ENCODE measurements at regions not wholly inside any gene's neighbourhood (a gene's known extent, or its start where the extent isn't known, plus 50 kb on each side); places are given as distances from the start of the nearest gene placed in this dataset.

- Histone ChIP-seq H3K36me3 (ENCODE audit: insufficient read depth, low read length) (no peaks in the 10 kb centered on the region), H3K79me2 (ENCODE audit: insufficient read depth, low read depth, low read length) (no peaks in the 10 kb centered on the region), H3K27ac (ENCODE audit: low read depth, low read length, poor library complexity, severe bottlenecking) (no peak overlapping the region), H4K20me1 (ENCODE audit: insufficient read depth, low read length) (no peaks in the 10 kb centered on the region), H2AFZ (ENCODE audit: low read length) (no peak overlapping the region), H3K4me3 (ENCODE audit: low read depth, low read length, poor library complexity, severe bottlenecking) (no peak overlapping the region), H3K4me1 (ENCODE audit: insufficient read depth, low read length, poor library complexity, severe bottlenecking) (no peaks in the 10 kb centered on the region), H3K9me3 (ENCODE audit: low read length) (no peaks in the 10 kb centered on the region), H3K4me2 (ENCODE audit: low read length) (no peak overlapping the region), H3K9me2 (ENCODE audit: insufficient read depth, low read length) (no peaks in the 10 kb centered on the region)
- intact Hi-C loops (cut with micrococcal nuclease; ENCODE audit: unreplicated experiment), result no loop called here
- TF ChIP-seq, protein P1, sequence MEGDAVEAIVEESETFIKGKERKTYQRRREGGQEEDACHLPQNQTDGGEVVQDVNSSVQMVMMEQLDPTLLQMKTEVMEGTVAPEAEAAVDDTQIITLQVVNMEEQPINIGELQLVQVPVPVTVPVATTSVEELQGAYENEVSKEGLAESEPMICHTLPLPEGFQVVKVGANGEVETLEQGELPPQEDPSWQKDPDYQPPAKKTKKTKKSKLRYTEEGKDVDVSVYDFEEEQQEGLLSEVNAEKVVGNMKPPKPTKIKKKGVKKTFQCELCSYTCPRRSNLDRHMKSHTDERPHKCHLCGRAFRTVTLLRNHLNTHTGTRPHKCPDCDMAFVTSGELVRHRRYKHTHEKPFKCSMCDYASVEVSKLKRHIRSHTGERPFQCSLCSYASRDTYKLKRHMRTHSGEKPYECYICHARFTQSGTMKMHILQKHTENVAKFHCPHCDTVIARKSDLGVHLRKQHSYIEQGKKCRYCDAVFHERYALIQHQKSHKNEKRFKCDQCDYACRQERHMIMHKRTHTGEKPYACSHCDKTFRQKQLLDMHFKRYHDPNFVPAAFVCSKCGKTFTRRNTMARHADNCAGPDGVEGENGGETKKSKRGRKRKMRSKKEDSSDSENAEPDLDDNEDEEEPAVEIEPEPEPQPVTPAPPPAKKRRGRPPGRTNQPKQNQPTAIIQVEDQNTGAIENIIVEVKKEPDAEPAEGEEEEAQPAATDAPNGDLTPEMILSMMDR (conservative IDR thresholded peaks at IDR 0.05; ENCODE audit: low read length), result no peak
- no peak for TF ChIP-seq EZH2phosphoT487 (IDR thresholded peaks at IDR 0.05; ENCODE audit: borderline replicate concordance, low read depth, low read length)
- no peak for DNase-seq (ENCODE audit: low spot score)
- ChIA-PET CTCF (ENCODE audit: unreplicated experiment) (no interaction called here), POLR2A (interaction anchor here (0.6 to 1.2 kb wide), 2 partner anchors 8 to 15 kb away, joined by 3 read pairs; no protein-coding TSS in a partner anchor)
- BruUV-seq (replicated peaks), result no TSS peak
Observed at GRCh38 chr12:67721248-67721647, 72.7 kb downstream of the DYRK2 start.

- Histone ChIP-seq H3K9me2 (ENCODE audit: insufficient read depth, low read length) (no peaks in the 10 kb centered on the region), H3K9me3 (ENCODE audit: low read length) (no peaks in the 10 kb centered on the region), H3K27ac (ENCODE audit: low read depth, low read length, poor library complexity, severe bottlenecking) (no peak overlapping the region), H3K4me1 (ENCODE audit: insufficient read depth, low read length, poor library complexity, severe bottlenecking) (no peaks in the 10 kb centered on the region), H3K4me3 (ENCODE audit: low read depth, low read length, poor library complexity, severe bottlenecking) (no peak overlapping the region), H3K36me3 (ENCODE audit: insufficient read depth, low read length) (no peaks in the 10 kb centered on the region), H3K4me2 (ENCODE audit: low read length) (no peak overlapping the region), H3K79me2 (ENCODE audit: insufficient read depth, low read depth, low read length) (no peaks in the 10 kb centered on the region), H2AFZ (ENCODE audit: low read length) (no peak overlapping the region), H4K20me1 (ENCODE audit: insufficient read depth, low read length) (no peaks in the 10 kb centered on the region)
- TF ChIP-seq EZH2phosphoT487 (IDR thresholded peaks at IDR 0.05; ENCODE audit: borderline replicate concordance, low read depth, low read length), result no peak
- TF ChIP-seq, protein P1 (conservative IDR thresholded peaks at IDR 0.05; ENCODE audit: low read length), result no peak
- BruUV-seq (replicated peaks), result no TSS peak
- ChIA-PET CTCF (ENCODE audit: unreplicated experiment) (no interaction called here), POLR2A (interaction anchor here (1.2 kb wide), 1 partner anchor 10 kb away, joined by 3 read pairs; no protein-coding TSS in a partner anchor)
- intact Hi-C loops (cut with micrococcal nuclease; ENCODE audit: unreplicated experiment), result no loop called here
- no peak for DNase-seq (ENCODE audit: low spot score)
Observed at GRCh38 chr12:67722296-67722695, 73.8 kb downstream of the DYRK2 start.

GRCh38 chr12:67726868-67727267, 78.3 kb downstream of the DYRK2 start:
- POLR2A ChIA-PET, result interaction anchor here (0.7 kb wide), 1 partner anchor 16 kb away, joined by 3 read pairs; no protein-coding TSS in a partner anchor
- BruUV-seq (replicated peaks), result no TSS peak

More at GRCh38 chr12:67726868-67727267, 78.3 kb downstream of the DYRK2 start:
- Histone ChIP-seq H3K9me2 (ENCODE audit: insufficient read depth, low read length) (no peaks in the 10 kb centered on the region), H3K9me3 (ENCODE audit: low read length) (no peaks in the 10 kb centered on the region), H3K4me3 (ENCODE audit: low read depth, low read length, poor library complexity, severe bottlenecking) (no peak overlapping the region), H3K4me1 (ENCODE audit: insufficient read depth, low read length, poor library complexity, severe bottlenecking) (no peaks in the 10 kb centered on the region), H3K4me2 (ENCODE audit: low read length) (no peak overlapping the region), H4K20me1 (ENCODE audit: insufficient read depth, low read length) (no peaks in the 10 kb centered on the region), H3K79me2 (ENCODE audit: insufficient read depth, low read depth, low read length) (no peaks in the 10 kb centered on the region), H3K36me3 (ENCODE audit: insufficient read depth, low read length) (no peaks in the 10 kb centered on the region), H2AFZ (ENCODE audit: low read length) (no peak overlapping the region), H3K27ac (ENCODE audit: low read depth, low read length, poor library complexity, severe bottlenecking) (no peak overlapping the region)
- TF ChIP-seq EZH2phosphoT487 (IDR thresholded peaks at IDR 0.05; ENCODE audit: borderline replicate concordance, low read depth, low read length), result no peak
- TF ChIP-seq, protein P1 (conservative IDR thresholded peaks at IDR 0.05; ENCODE audit: low read length), result no peak
- no peak for DNase-seq (ENCODE audit: low spot score)
- CTCF ChIA-PET (ENCODE audit: unreplicated experiment), result no interaction called here
- intact Hi-C loops (cut with micrococcal nuclease; ENCODE audit: unreplicated experiment), result no loop called here
